T-helper 2 cell treated with Interferon-gamma antibody and Interleukin-4, amounts not matched to agents 5 μg/mL and 100 μg/mL, for 36 hours (primary cell): ENCODE measurements at regions not wholly inside any gene's neighbourhood (a gene's known extent, or its start where the extent isn't known, plus 50 kb on each side); places are given as distances from the start of the nearest gene placed in this dataset.

Experiments used
- DNase-seq: peaks from one replicate; pipeline ENCODE4 v3.0.0; 2021; ENCODE audit warnings: low spot score
- H3K27ac Mint-ChIP-seq: one replicate; pipeline ENCODE4 v1.8.0; 2021; ENCODE audit warnings: mild to moderate bottlenecking, mixed read lengths
- H3K27me3 Mint-ChIP-seq: one replicate; pipeline ENCODE4 v1.8.0; 2021; ENCODE audit warnings: low read depth, mixed read lengths
- H3K36me3 Mint-ChIP-seq: one replicate; pipeline ENCODE4 v1.8.0; 2021; ENCODE audit warnings: low read depth, mixed read lengths
- H3K4me1 Mint-ChIP-seq: one replicate; pipeline ENCODE4 v1.8.0; 2021; ENCODE audit warnings: low read depth, mixed read lengths
- H3K4me3 Mint-ChIP-seq: one replicate; pipeline ENCODE4 v1.8.0; 2022; ENCODE audit warnings: mild to moderate bottlenecking, moderate library complexity, mixed read lengths
- H3K9me3 Mint-ChIP-seq: one replicate; pipeline ENCODE4 v1.8.0; 2021; ENCODE audit warnings: mixed read lengths

DNA sequence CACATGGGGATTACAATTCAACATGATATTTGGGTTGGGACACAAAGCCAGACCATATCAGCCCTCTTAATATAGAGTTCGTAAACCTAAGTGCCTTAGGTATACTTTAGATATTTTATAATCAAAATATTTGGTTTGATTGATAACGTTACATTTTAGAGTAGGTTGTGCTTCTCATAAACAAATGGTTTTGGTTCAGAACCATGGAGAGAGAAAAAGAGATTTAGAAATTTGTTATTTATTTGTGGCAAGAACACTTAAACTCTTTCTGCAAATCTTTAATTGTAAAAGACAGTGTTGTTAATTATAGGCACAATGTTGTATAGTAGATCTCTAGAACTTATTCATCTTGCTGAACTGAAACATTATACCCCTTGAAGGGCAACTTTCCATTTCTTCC, 298.8 kb downstream of the TENT4A start:
- H3K36me3 Mint-ChIP-seq, result no peaks in the 10 kb centered on the region
- H3K4me3 Mint-ChIP-seq, result no peak overlapping the region
- H3K27ac Mint-ChIP-seq, result no peak overlapping the region
- H3K27me3 Mint-ChIP-seq, result no peaks in the 10 kb centered on the region
- no peaks in the 10 kb centered on the region for H3K9me3 Mint-ChIP-seq
- no peaks in the 10 kb centered on the region for H3K4me1 Mint-ChIP-seq
- DNase-seq, result no peak

DNA sequence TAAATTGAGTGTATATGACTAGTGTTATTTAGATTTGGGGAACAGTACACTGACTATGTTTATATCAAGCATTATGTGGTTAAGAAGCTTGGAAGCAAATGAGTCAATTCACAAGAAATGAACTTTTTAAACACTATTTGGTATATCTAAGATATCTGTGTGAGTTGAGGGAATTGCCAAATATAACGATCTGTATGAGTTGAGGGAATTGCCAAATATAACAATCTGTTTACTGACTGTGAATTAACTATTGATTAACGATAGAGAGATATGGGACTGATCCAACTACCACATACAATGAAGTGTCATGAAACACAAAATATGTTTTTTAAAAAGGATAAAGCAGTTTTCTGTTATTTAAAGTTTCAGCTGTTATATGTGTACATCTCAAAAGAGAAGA, 301.4 kb downstream of the TENT4A start:
- peaks cover 9% of the 10 kb centered on the region for H3K9me3 Mint-ChIP-seq
- no peaks in the 10 kb centered on the region for H3K4me1 Mint-ChIP-seq
- H3K27me3 Mint-ChIP-seq, result no peaks in the 10 kb centered on the region
- DNase-seq, result no peak
- H3K27ac Mint-ChIP-seq, result no peak overlapping the region
- H3K36me3 Mint-ChIP-seq, result no peaks in the 10 kb centered on the region
- no peak overlapping the region for H3K4me3 Mint-ChIP-seq

GRCh38 chr5:7015586-7016256, 302.5 kb downstream of the TENT4A start:
- Mint-ChIP-seq H3K4me1 (no peaks in the 10 kb centered on the region), H3K27ac (no peak overlapping the region), H3K27me3 (no peaks in the 10 kb centered on the region), H3K9me3 (peaks cover 9% of the 10 kb centered on the region), H3K4me3 (no peak overlapping the region), H3K36me3 (no peaks in the 10 kb centered on the region)
- DNase-seq, result no peak

GRCh38 chr5:7016999-7017747, 303.9 kb downstream of the TENT4A start:
- no peak overlapping the region for H3K27ac Mint-ChIP-seq
- no peaks in the 10 kb centered on the region for H3K4me1 Mint-ChIP-seq
- DNase-seq, result no peak
- H3K9me3 Mint-ChIP-seq, result peaks cover 15% of the 10 kb centered on the region
- no peaks in the 10 kb centered on the region for H3K27me3 Mint-ChIP-seq
- no peaks in the 10 kb centered on the region for H3K36me3 Mint-ChIP-seq
- H3K4me3 Mint-ChIP-seq, result no peak overlapping the region

- Mint-ChIP-seq H3K27me3 (no peaks in the 10 kb centered on the region), H3K4me3 (no peak overlapping the region), H3K27ac (no peak overlapping the region), H3K4me1 (no peaks in the 10 kb centered on the region), H3K36me3 (no peaks in the 10 kb centered on the region), H3K9me3 (peaks cover 15% of the 10 kb centered on the region)
- DNase-seq, result no peak
Observed at GRCh38 chr5:7018198-7018597, 305.0 kb downstream of the TENT4A start.

GRCh38 chr5:7018601-7019000, 305.4 kb downstream of the TENT4A start:
- Mint-ChIP-seq H3K27me3 (no peaks in the 10 kb centered on the region), H3K4me3 (no peak overlapping the region), H3K9me3 (peaks cover 15% of the 10 kb centered on the region), H3K36me3 (no peaks in the 10 kb centered on the region), H3K27ac (no peak overlapping the region), H3K4me1 (no peaks in the 10 kb centered on the region)
- DNase-seq, result no peak

DNA sequence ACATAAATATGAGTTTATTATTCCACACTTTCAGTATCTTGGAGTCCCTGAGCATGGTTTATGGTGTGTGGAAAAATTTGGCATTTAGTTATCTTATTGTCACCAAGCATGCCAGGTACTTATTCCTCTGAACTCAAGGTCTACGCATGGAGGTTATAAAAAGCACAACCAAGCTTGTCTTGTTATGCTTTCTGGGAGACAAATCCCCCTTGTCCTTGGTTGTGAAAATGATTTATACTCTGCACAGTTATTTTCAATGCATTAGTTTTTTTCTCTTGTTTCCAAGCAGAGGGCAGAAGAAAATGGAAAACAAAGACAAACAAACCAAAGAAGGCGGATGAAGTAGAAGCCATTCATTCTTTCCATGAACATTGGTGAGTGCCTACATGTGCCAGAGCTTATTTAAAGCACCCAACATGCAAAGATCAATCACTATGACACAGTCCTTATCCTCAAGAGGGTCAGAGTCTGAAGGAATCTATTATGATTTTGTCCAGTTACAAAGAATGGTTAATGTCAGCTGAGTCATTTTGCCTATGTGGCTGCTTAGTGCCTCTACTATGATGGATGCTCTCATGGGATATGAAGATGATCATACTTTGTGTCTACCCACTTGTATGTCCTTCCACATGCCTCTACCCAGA, 323.1 kb downstream of the TENT4A start:
- H3K4me1 Mint-ChIP-seq, result no peaks in the 10 kb centered on the region
- H3K36me3 Mint-ChIP-seq, result no peaks in the 10 kb centered on the region
- H3K27me3 Mint-ChIP-seq, result no peaks in the 10 kb centered on the region
- no peak for DNase-seq
- H3K27ac Mint-ChIP-seq, result no peak overlapping the region
- H3K4me3 Mint-ChIP-seq, result no peak overlapping the region
- H3K9me3 Mint-ChIP-seq, result no peaks in the 10 kb centered on the region

DNA sequence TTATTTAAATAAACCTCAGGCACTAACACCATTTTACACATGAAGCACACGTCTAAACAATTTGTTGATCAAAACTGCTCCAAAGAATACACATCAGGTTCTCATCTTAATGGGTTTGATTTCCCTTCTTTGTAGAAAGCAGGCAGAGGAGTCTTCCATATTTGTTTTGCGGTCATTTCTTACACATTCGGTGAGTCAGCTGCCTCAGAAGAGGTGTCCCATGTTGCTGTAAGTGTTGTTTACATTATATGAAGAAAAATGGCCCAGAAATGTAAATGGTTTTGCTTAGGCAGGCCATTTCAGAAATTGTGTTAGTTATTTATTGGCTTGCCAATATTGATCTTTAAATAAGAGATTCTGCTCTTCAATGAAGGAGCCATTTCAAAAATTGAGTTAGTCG, 325.8 kb downstream of the TENT4A start:
- Mint-ChIP-seq H3K9me3 (no peaks in the 10 kb centered on the region), H3K27me3 (no peaks in the 10 kb centered on the region), H3K36me3 (no peaks in the 10 kb centered on the region), H3K27ac (no peak overlapping the region), H3K4me3 (no peak overlapping the region), H3K4me1 (no peaks in the 10 kb centered on the region)
- no peak for DNase-seq

DNA sequence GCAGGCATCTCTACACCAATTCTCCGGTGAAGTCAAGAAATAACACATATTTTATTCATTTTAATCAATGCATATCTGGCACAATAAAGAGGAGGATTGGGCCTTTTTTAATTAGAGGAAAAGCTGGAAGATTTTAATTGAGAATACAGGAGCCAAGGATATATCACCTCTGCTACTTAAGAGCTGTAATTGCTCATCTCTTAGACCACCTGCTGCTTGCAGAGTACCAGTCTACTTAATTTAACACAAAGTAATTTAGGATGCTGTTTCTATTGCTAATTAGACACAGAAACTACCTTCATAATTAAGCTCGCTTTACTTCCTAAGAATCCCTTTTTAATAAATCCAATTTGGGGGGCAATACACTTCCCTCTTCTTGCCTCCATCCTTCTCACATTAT, 326.9 kb downstream of the TENT4A start:
- H3K4me1 Mint-ChIP-seq, result no peaks in the 10 kb centered on the region
- DNase-seq, result no peak
- no peaks in the 10 kb centered on the region for H3K36me3 Mint-ChIP-seq
- H3K27ac Mint-ChIP-seq, result no peak overlapping the region
- H3K27me3 Mint-ChIP-seq, result no peaks in the 10 kb centered on the region
- H3K9me3 Mint-ChIP-seq, result no peaks in the 10 kb centered on the region
- no peak overlapping the region for H3K4me3 Mint-ChIP-seq

DNA sequence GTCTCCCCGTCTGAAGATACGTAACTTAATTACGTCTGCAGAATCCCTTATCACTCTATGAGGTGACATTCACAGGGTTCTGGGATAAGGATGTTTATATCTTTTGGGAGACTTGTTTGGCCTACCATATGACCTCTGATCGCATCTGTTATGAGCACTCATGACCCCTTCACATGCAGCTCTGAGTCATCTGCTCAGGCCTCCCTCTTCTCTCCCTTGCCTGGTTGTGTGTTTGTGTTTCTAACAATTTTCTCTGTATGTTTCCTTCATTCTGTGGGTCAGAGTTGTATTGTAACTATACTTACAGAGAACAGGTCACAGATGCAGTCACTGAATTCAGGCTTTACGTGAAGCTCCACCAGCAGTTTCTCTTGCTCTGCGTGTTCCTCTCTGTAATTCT, 330.6 kb downstream of the TENT4A start:
- DNase-seq, result no peak
- no peaks in the 10 kb centered on the region for H3K36me3 Mint-ChIP-seq
- no peaks in the 10 kb centered on the region for H3K27me3 Mint-ChIP-seq
- H3K4me3 Mint-ChIP-seq, result no peak overlapping the region
- no peaks in the 10 kb centered on the region for H3K4me1 Mint-ChIP-seq
- no peak overlapping the region for H3K27ac Mint-ChIP-seq
- no peaks in the 10 kb centered on the region for H3K9me3 Mint-ChIP-seq

DNA sequence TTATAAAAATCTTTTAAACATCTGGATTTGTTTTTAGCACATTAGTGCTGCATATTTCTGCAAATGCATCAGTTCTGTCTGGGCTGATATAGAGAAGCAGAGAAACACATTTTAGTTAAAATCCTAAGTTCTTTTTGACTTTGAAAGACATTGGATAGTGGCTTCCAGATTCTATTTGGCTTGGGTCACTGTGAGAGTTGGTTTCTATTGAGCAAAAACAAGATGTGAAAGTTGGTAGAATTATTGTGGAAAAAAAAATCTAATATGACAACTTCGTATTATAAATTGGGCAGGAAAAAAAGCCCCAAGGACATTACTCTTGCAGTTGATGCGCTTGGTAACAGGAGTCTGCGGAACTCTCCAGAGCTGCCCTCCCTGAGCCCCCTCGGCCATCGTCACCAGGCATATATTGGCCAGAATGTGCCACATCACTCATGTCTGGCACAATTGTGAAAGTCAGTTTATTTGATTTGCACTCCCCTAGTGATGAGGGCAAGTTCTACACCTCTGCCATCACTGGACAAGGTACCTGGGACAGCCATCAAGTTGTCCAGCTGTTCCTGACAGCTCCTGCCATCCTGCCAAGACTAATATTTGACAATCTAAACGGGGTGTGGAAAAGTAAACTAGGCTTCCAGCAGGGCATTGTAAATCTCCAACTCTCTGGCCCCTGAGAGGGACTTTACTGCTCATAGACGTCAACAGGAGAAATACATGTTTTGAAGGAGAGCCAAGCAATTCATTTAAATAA, 334.5 kb downstream of the TENT4A start:
- no peak for DNase-seq
- H3K4me1 Mint-ChIP-seq, result no peaks in the 10 kb centered on the region
- H3K9me3 Mint-ChIP-seq, result no peaks in the 10 kb centered on the region
- no peaks in the 10 kb centered on the region for H3K27me3 Mint-ChIP-seq
- H3K27ac Mint-ChIP-seq, result no peak overlapping the region
- no peaks in the 10 kb centered on the region for H3K36me3 Mint-ChIP-seq
- no peak overlapping the region for H3K4me3 Mint-ChIP-seq

GRCh38 chr5:7050986-7051385, 337.8 kb downstream of the TENT4A start:
- Mint-ChIP-seq H3K4me3 (no peak overlapping the region), H3K4me1 (no peaks in the 10 kb centered on the region), H3K36me3 (no peaks in the 10 kb centered on the region), H3K27me3 (no peaks in the 10 kb centered on the region), H3K27ac (no peak overlapping the region), H3K9me3 (no peaks in the 10 kb centered on the region)
- no peak for DNase-seq

DNA sequence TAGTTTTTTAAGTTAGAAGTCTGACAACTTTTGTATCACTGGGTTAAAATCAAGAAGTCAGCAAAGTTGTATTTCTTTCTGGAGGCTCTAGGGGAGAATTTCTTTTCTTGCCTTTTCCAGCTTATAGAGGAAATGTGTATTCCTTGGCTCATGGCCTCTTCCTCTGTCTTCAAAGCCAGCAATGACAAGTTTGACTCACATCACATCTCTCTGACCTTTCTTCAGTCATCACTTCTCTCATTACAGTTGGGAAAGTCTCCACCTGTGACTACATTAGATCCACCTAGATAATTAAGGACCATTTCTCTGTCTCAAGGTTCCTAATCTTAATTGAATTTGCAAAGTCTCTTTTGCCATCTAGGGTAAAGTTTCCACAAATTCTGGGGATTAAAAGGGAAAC, 339.9 kb downstream of the TENT4A start:
- DNase-seq, result no peak
- Mint-ChIP-seq H3K4me3 (no peak overlapping the region), H3K4me1 (no peaks in the 10 kb centered on the region), H3K9me3 (no peaks in the 10 kb centered on the region), H3K36me3 (no peaks in the 10 kb centered on the region), H3K27me3 (no peaks in the 10 kb centered on the region), H3K27ac (no peak overlapping the region)
